ENCODE measurements at regions not wholly inside any gene's neighbourhood (a gene's known extent, or its start where the extent isn't known, plus 50 kb on each side); places are given as distances from the start of the nearest gene placed in this dataset.

GRCh38 chr20:17810847-17811627, 111.3 kb downstream of the BANF2 start:
- TF ChIP-seq, protein P1, sequence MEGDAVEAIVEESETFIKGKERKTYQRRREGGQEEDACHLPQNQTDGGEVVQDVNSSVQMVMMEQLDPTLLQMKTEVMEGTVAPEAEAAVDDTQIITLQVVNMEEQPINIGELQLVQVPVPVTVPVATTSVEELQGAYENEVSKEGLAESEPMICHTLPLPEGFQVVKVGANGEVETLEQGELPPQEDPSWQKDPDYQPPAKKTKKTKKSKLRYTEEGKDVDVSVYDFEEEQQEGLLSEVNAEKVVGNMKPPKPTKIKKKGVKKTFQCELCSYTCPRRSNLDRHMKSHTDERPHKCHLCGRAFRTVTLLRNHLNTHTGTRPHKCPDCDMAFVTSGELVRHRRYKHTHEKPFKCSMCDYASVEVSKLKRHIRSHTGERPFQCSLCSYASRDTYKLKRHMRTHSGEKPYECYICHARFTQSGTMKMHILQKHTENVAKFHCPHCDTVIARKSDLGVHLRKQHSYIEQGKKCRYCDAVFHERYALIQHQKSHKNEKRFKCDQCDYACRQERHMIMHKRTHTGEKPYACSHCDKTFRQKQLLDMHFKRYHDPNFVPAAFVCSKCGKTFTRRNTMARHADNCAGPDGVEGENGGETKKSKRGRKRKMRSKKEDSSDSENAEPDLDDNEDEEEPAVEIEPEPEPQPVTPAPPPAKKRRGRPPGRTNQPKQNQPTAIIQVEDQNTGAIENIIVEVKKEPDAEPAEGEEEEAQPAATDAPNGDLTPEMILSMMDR (IDR thresholded peaks at IDR 0.05), result no peak
- TF ChIP-seq POLR2A (IDR thresholded peaks at IDR 0.05), result no peak

Data from testis (tissue), 2 donors.